Epidermal melanocyte (primary cell): ENCODE measurements at regions not wholly inside any gene's neighbourhood (a gene's known extent, or its start where the extent isn't known, plus 50 kb on each side); places are given as distances from the start of the nearest gene placed in this dataset.
"Not testable (repeated sequence)": the region's sequence is repeated elsewhere in the genome, so short reads cannot be mapped to it uniquely, and the experiment has no call there.

Source experiments
- DNase-seq: peaks from one replicate; pipeline ENCODE4 v3.0.0; 2011; ENCODE audit warnings: low spot score; ENCODE audit not compliant: insufficient read length

GRCh38 chr2:18949871-18950270 lies 360.5 kb upstream of the NT5C1B start:
- no peak for DNase-seq

- no peak for DNase-seq
Observed at GRCh38 chr2:18940184-18940583, 350.8 kb upstream of the NT5C1B start.

- DNase-seq = not testable (repeated sequence)
Observed at GRCh38 chr2:18939740-18940139, 350.4 kb upstream of the NT5C1B start.

GRCh38 chr2:18934886-18935285 lies 345.5 kb upstream of the NT5C1B start:
- no peak for DNase-seq

- DNase-seq = no peak
Observed at GRCh38 chr2:18932853-18933252, 343.5 kb upstream of the NT5C1B start.

GRCh38 chr2:18930971-18931370 lies 341.6 kb upstream of the NT5C1B start:
- DNase-seq = no peak

GRCh38 chr2:18927525-18928232 lies 338.3 kb upstream of the NT5C1B start:
- DNase-seq = no peak

GRCh38 chr2:18926631-18927524 lies 337.5 kb upstream of the NT5C1B start:
- no peak for DNase-seq

GRCh38 chr2:18925296-18925695 lies 335.9 kb upstream of the NT5C1B start:
- DNase-seq = no peak

- DNase-seq = no peak
Observed at GRCh38 chr2:18924886-18925285, 335.5 kb upstream of the NT5C1B start.

GRCh38 chr2:18924386-18924785 lies 335.0 kb upstream of the NT5C1B start:
- no peak for DNase-seq

- no peak for DNase-seq
Observed at GRCh38 chr2:18922276-18922675, 332.9 kb upstream of the NT5C1B start.

GRCh38 chr2:18918280-18918679 lies 328.9 kb upstream of the NT5C1B start:
- DNase-seq = no peak

- no peak for DNase-seq
Observed at GRCh38 chr2:18915227-18915626, 325.9 kb upstream of the NT5C1B start.

GRCh38 chr2:18913512-18913911 lies 324.1 kb upstream of the NT5C1B start:
- no peak for DNase-seq

- no peak for DNase-seq
Observed at GRCh38 chr2:18912225-18912888, 323.0 kb upstream of the NT5C1B start.

- no peak for DNase-seq
Observed at GRCh38 chr2:18911416-18911815, 322.0 kb upstream of the NT5C1B start.

- no peak for DNase-seq
Observed at GRCh38 chr2:18910843-18911242, 321.5 kb upstream of the NT5C1B start.

GRCh38 chr2:18907937-18908336 lies 318.6 kb upstream of the NT5C1B start:
- DNase-seq = no peak

- no peak for DNase-seq
Observed at GRCh38 chr2:18907508-18907907, 318.1 kb upstream of the NT5C1B start.

- no peak for DNase-seq
Observed at GRCh38 chr2:18903750-18904149, 314.4 kb upstream of the NT5C1B start.

- no peak for DNase-seq
Observed at GRCh38 chr2:18901242-18901641, 311.9 kb upstream of the NT5C1B start.
